ENCODE measurements at regions not wholly inside any gene's neighbourhood (a gene's known extent, or its start where the extent isn't known, plus 50 kb on each side); places are given as distances from the start of the nearest gene placed in this dataset.

- no peak overlapping the region for H3K4me3 ChIP-seq (ENCODE audit: insufficient read depth, low read depth, low read length, poor library complexity, severe bottlenecking)
- no peaks in the 10 kb centered on the region for H3K9me3 ChIP-seq (ENCODE audit: control insufficient read depth, low read length)
- no peak for DNase-seq
- no peaks in the 10 kb centered on the region for H3K36me3 ChIP-seq (ENCODE audit: control insufficient read depth, insufficient read depth, low read length)
- H3K27me3 ChIP-seq (replicated peaks; ENCODE audit: control insufficient read depth, insufficient read depth, low read length, poor library complexity, severe bottlenecking): no peaks in the 10 kb centered on the region
- H3K4me1 ChIP-seq (ENCODE audit: control insufficient read depth, insufficient read depth, low read length, poor library complexity, severe bottlenecking): no peaks in the 10 kb centered on the region
- no peak overlapping the region for H3K27ac ChIP-seq (ENCODE audit: insufficient read depth, low read length, poor library complexity, severe bottlenecking)
Measured at GRCh38 chr2:34670482-34670881, 1071.4 kb upstream of the FAM98A start.

- Histone ChIP-seq H3K27ac (ENCODE audit: insufficient read depth, low read length, poor library complexity, severe bottlenecking) (no peak overlapping the region), H3K9me3 (ENCODE audit: control insufficient read depth, low read length) (no peaks in the 10 kb centered on the region), H3K4me3 (ENCODE audit: insufficient read depth, low read depth, low read length, poor library complexity, severe bottlenecking) (no peak overlapping the region), H3K4me1 (ENCODE audit: control insufficient read depth, insufficient read depth, low read length, poor library complexity, severe bottlenecking) (no peaks in the 10 kb centered on the region), H3K27me3 (replicated peaks; ENCODE audit: control insufficient read depth, insufficient read depth, low read length, poor library complexity, severe bottlenecking) (no peaks in the 10 kb centered on the region), H3K36me3 (ENCODE audit: control insufficient read depth, insufficient read depth, low read length) (no peaks in the 10 kb centered on the region)
- no peak for DNase-seq
Measured at GRCh38 chr2:34666821-34667220, 1067.7 kb upstream of the FAM98A start.

- no peaks in the 10 kb centered on the region for H3K36me3 ChIP-seq (ENCODE audit: control insufficient read depth, insufficient read depth, low read length)
- H3K4me1 ChIP-seq (ENCODE audit: control insufficient read depth, insufficient read depth, low read length, poor library complexity, severe bottlenecking): no peaks in the 10 kb centered on the region
- H3K9me3 ChIP-seq (ENCODE audit: control insufficient read depth, low read length): no peaks in the 10 kb centered on the region
- DNase-seq: no peak
- no peak overlapping the region for H3K4me3 ChIP-seq (ENCODE audit: insufficient read depth, low read depth, low read length, poor library complexity, severe bottlenecking)
- no peak overlapping the region for H3K27ac ChIP-seq (ENCODE audit: insufficient read depth, low read length, poor library complexity, severe bottlenecking)
- no peaks in the 10 kb centered on the region for H3K27me3 ChIP-seq (replicated peaks; ENCODE audit: control insufficient read depth, insufficient read depth, low read length, poor library complexity, severe bottlenecking)
Measured at GRCh38 chr2:34664266-34664665, 1065.2 kb upstream of the FAM98A start.

- no peak overlapping the region for H3K4me3 ChIP-seq (ENCODE audit: insufficient read depth, low read depth, low read length, poor library complexity, severe bottlenecking)
- no peak overlapping the region for H3K27ac ChIP-seq (ENCODE audit: insufficient read depth, low read length, poor library complexity, severe bottlenecking)
- no peaks in the 10 kb centered on the region for H3K4me1 ChIP-seq (ENCODE audit: control insufficient read depth, insufficient read depth, low read length, poor library complexity, severe bottlenecking)
- no peaks in the 10 kb centered on the region for H3K36me3 ChIP-seq (ENCODE audit: control insufficient read depth, insufficient read depth, low read length)
- no peak for DNase-seq
- H3K27me3 ChIP-seq (replicated peaks; ENCODE audit: control insufficient read depth, insufficient read depth, low read length, poor library complexity, severe bottlenecking): no peaks in the 10 kb centered on the region
- H3K9me3 ChIP-seq (ENCODE audit: control insufficient read depth, low read length): no peaks in the 10 kb centered on the region
Measured at GRCh38 chr2:34663314-34663713, 1064.2 kb upstream of the FAM98A start.

- H3K27me3 ChIP-seq (replicated peaks; ENCODE audit: control insufficient read depth, insufficient read depth, low read length, poor library complexity, severe bottlenecking): no peaks in the 10 kb centered on the region
- no peak overlapping the region for H3K27ac ChIP-seq (ENCODE audit: insufficient read depth, low read length, poor library complexity, severe bottlenecking)
- no peaks in the 10 kb centered on the region for H3K36me3 ChIP-seq (ENCODE audit: control insufficient read depth, insufficient read depth, low read length)
- no peaks in the 10 kb centered on the region for H3K9me3 ChIP-seq (ENCODE audit: control insufficient read depth, low read length)
- H3K4me3 ChIP-seq (ENCODE audit: insufficient read depth, low read depth, low read length, poor library complexity, severe bottlenecking): no peak overlapping the region
- DNase-seq: no peak
- no peaks in the 10 kb centered on the region for H3K4me1 ChIP-seq (ENCODE audit: control insufficient read depth, insufficient read depth, low read length, poor library complexity, severe bottlenecking)
Measured at GRCh38 chr2:34660741-34661140, 1061.6 kb upstream of the FAM98A start.

- no peak overlapping the region for H3K27ac ChIP-seq (ENCODE audit: insufficient read depth, low read length, poor library complexity, severe bottlenecking)
- H3K4me3 ChIP-seq (ENCODE audit: insufficient read depth, low read depth, low read length, poor library complexity, severe bottlenecking): no peak overlapping the region
- H3K36me3 ChIP-seq (ENCODE audit: control insufficient read depth, insufficient read depth, low read length): no peaks in the 10 kb centered on the region
- no peaks in the 10 kb centered on the region for H3K4me1 ChIP-seq (ENCODE audit: control insufficient read depth, insufficient read depth, low read length, poor library complexity, severe bottlenecking)
- no peaks in the 10 kb centered on the region for H3K9me3 ChIP-seq (ENCODE audit: control insufficient read depth, low read length)
- DNase-seq: no peak
- no peaks in the 10 kb centered on the region for H3K27me3 ChIP-seq (replicated peaks; ENCODE audit: control insufficient read depth, insufficient read depth, low read length, poor library complexity, severe bottlenecking)
Measured at GRCh38 chr2:34656632-34657031, 1057.5 kb upstream of the FAM98A start.

- Histone ChIP-seq H3K36me3 (ENCODE audit: control insufficient read depth, insufficient read depth, low read length) (no peaks in the 10 kb centered on the region), H3K27ac (ENCODE audit: insufficient read depth, low read length, poor library complexity, severe bottlenecking) (no peak overlapping the region), H3K4me3 (ENCODE audit: insufficient read depth, low read depth, low read length, poor library complexity, severe bottlenecking) (no peak overlapping the region), H3K4me1 (ENCODE audit: control insufficient read depth, insufficient read depth, low read length, poor library complexity, severe bottlenecking) (no peaks in the 10 kb centered on the region), H3K27me3 (replicated peaks; ENCODE audit: control insufficient read depth, insufficient read depth, low read length, poor library complexity, severe bottlenecking) (no peaks in the 10 kb centered on the region), H3K9me3 (ENCODE audit: control insufficient read depth, low read length) (no peaks in the 10 kb centered on the region)
- DNase-seq: no peak
Measured at GRCh38 chr2:34652636-34653035, 1053.5 kb upstream of the FAM98A start.

- Histone ChIP-seq H3K36me3 (ENCODE audit: control insufficient read depth, insufficient read depth, low read length) (no peaks in the 10 kb centered on the region), H3K27ac (ENCODE audit: insufficient read depth, low read length, poor library complexity, severe bottlenecking) (no peak overlapping the region), H3K4me1 (ENCODE audit: control insufficient read depth, insufficient read depth, low read length, poor library complexity, severe bottlenecking) (no peaks in the 10 kb centered on the region), H3K27me3 (replicated peaks; ENCODE audit: control insufficient read depth, insufficient read depth, low read length, poor library complexity, severe bottlenecking) (no peaks in the 10 kb centered on the region), H3K4me3 (ENCODE audit: insufficient read depth, low read depth, low read length, poor library complexity, severe bottlenecking) (no peak overlapping the region), H3K9me3 (ENCODE audit: control insufficient read depth, low read length) (no peaks in the 10 kb centered on the region)
- DNase-seq: no peak
Measured at GRCh38 chr2:34646901-34647300, 1047.8 kb upstream of the FAM98A start.

GRCh38 chr2:34632327-34632726, 1033.2 kb upstream of the FAM98A start:
- H3K9me3 ChIP-seq (ENCODE audit: control insufficient read depth, low read length): no peaks in the 10 kb centered on the region
- DNase-seq: no peak
- no peaks in the 10 kb centered on the region for H3K36me3 ChIP-seq (ENCODE audit: control insufficient read depth, insufficient read depth, low read length)
- no peaks in the 10 kb centered on the region for H3K4me1 ChIP-seq (ENCODE audit: control insufficient read depth, insufficient read depth, low read length, poor library complexity, severe bottlenecking)
- no peak overlapping the region for H3K4me3 ChIP-seq (ENCODE audit: insufficient read depth, low read depth, low read length, poor library complexity, severe bottlenecking)
- H3K27me3 ChIP-seq (replicated peaks; ENCODE audit: control insufficient read depth, insufficient read depth, low read length, poor library complexity, severe bottlenecking): no peaks in the 10 kb centered on the region
- no peak overlapping the region for H3K27ac ChIP-seq (ENCODE audit: insufficient read depth, low read length, poor library complexity, severe bottlenecking)

- no peak for DNase-seq
- Histone ChIP-seq H3K27ac (ENCODE audit: insufficient read depth, low read length, poor library complexity, severe bottlenecking) (no peak overlapping the region), H3K36me3 (ENCODE audit: control insufficient read depth, insufficient read depth, low read length) (no peaks in the 10 kb centered on the region), H3K27me3 (replicated peaks; ENCODE audit: control insufficient read depth, insufficient read depth, low read length, poor library complexity, severe bottlenecking) (no peaks in the 10 kb centered on the region), H3K4me3 (ENCODE audit: insufficient read depth, low read depth, low read length, poor library complexity, severe bottlenecking) (no peak overlapping the region), H3K4me1 (ENCODE audit: control insufficient read depth, insufficient read depth, low read length, poor library complexity, severe bottlenecking) (no peaks in the 10 kb centered on the region), H3K9me3 (ENCODE audit: control insufficient read depth, low read length) (no peaks in the 10 kb centered on the region)
Measured at GRCh38 chr2:34627003-34627402, 1027.9 kb upstream of the FAM98A start.

- Histone ChIP-seq H3K27me3 (replicated peaks; ENCODE audit: control insufficient read depth, insufficient read depth, low read length, poor library complexity, severe bottlenecking) (no peaks in the 10 kb centered on the region), H3K9me3 (ENCODE audit: control insufficient read depth, low read length) (no peaks in the 10 kb centered on the region), H3K36me3 (ENCODE audit: control insufficient read depth, insufficient read depth, low read length) (no peaks in the 10 kb centered on the region), H3K4me1 (ENCODE audit: control insufficient read depth, insufficient read depth, low read length, poor library complexity, severe bottlenecking) (no peaks in the 10 kb centered on the region), H3K4me3 (ENCODE audit: insufficient read depth, low read depth, low read length, poor library complexity, severe bottlenecking) (no peak overlapping the region), H3K27ac (ENCODE audit: insufficient read depth, low read length, poor library complexity, severe bottlenecking) (no peak overlapping the region)
- DNase-seq: no peak
Measured at GRCh38 chr2:34604164-34604563, 1005.1 kb upstream of the FAM98A start.
